Liver (tissue), 7 donors: ENCODE measurements at regions not wholly inside any gene's neighbourhood (a gene's known extent, or its start where the extent isn't known, plus 50 kb on each side); places are given as distances from the start of the nearest gene placed in this dataset.

Source experiments
- DNase-seq: peaks from one replicate; pipeline ENCODE4 v3.0.0-alpha.2; 2017; ENCODE audit warnings: low spot score
- H3K27ac ChIP-seq, 2 donors: one replicate each; pipeline ENCODE4 v1.7.0; 2013; ENCODE audit warnings: inconsistent platforms in 2 of 2, low read length in 2 of 2, control low read depth in 1 of 2, low read depth in 1 of 2, mild to moderate bottlenecking in 1 of 2
- H3K27me3 ChIP-seq, 4 donors: one replicate each; pipeline versions ENCODE4 v1.6.1 to v1.7.0; 2013; ENCODE audit warnings: low read length in 3 of 4, inconsistent platforms in 1 of 4, mild to moderate bottlenecking in 1 of 4, moderate library complexity in 1 of 4; ENCODE audit not compliant: control insufficient read depth in 4 of 4, insufficient read depth in 4 of 4
- H3K36me3 ChIP-seq, 4 donors: one replicate each; pipeline versions ENCODE4 v1.6.1 to v1.7.0; 2013; ENCODE audit warnings: low read length in 3 of 4, mild to moderate bottlenecking in 3 of 4, low read depth in 1 of 4, moderate library complexity in 1 of 4; ENCODE audit not compliant: control insufficient read depth in 4 of 4, insufficient read depth in 3 of 4
- H3K4me1 ChIP-seq, 4 donors: one replicate each; pipeline versions ENCODE4 v1.6.1 to v1.7.0; 2013; ENCODE audit warnings: low read length in 3 of 4, mild to moderate bottlenecking in 3 of 4, moderate library complexity in 1 of 4; ENCODE audit not compliant: control insufficient read depth in 4 of 4, insufficient read depth in 4 of 4
- H3K4me3 ChIP-seq, 3 donors: one replicate each; pipeline versions ENCODE4 v1.6.1 to v1.7.0; 2013; ENCODE audit warnings: low read length in 3 of 3, control low read depth in 1 of 3, low read depth in 1 of 3, mild to moderate bottlenecking in 1 of 3
- H3K9ac ChIP-seq, 2 donors: one replicate each; pipeline ENCODE4 v1.7.0; 2013; ENCODE audit warnings: low read length in 2 of 2, mild to moderate bottlenecking in 2 of 2, moderate library complexity in 2 of 2, control low read depth in 1 of 2, low read depth in 1 of 2
- H3K9me3 ChIP-seq, 4 donors: one replicate each; pipeline versions ENCODE4 v1.6.1 to v1.7.0; 2013; ENCODE audit warnings: low read length in 3 of 4; ENCODE audit not compliant: control insufficient read depth in 4 of 4
- EGR1 ChIP-seq, 2 donors: IDR thresholded peaks; 2 replicates each; pipeline ENCODE4 v1.6.1; 2016 to 2018; ENCODE audit warnings: antibody characterized with exemption in 2 of 2, low read depth in 2 of 2
- FOXA2 ChIP-seq: IDR thresholded peaks from 2 replicates; pipeline ENCODE4 v1.6.1; 2016; ENCODE audit warnings: antibody characterized with exemption
- GABPA ChIP-seq, 2 donors: IDR thresholded peaks in 1 of 2; conservative IDR thresholded peaks in 1 of 2; 2 replicates each; pipeline ENCODE4 v1.6.1; 2016; ENCODE audit warnings: antibody characterized with exemption in 2 of 2, mild to moderate bottlenecking in 1 of 2, moderate library complexity in 1 of 2
- HNF4A ChIP-seq, 2 donors: conservative IDR thresholded peaks; 2 replicates each; pipeline ENCODE4 v1.6.1; 2016; ENCODE audit warnings: antibody characterized with exemption in 2 of 2, mild to moderate bottlenecking in 2 of 2
- HNF4G ChIP-seq: IDR thresholded peaks from 2 replicates; pipeline ENCODE4 v1.6.1; 2016; ENCODE audit warnings: antibody characterized with exemption
- JUND ChIP-seq, 2 donors: IDR thresholded peaks; 2 replicates each; pipeline ENCODE4 v1.6.1; 2016; ENCODE audit warnings: antibody characterized with exemption in 2 of 2
- RAD21 ChIP-seq, 2 donors: IDR thresholded peaks; 2 replicates each; pipeline ENCODE4 v1.6.1; 2016; ENCODE audit warnings: antibody characterized with exemption in 2 of 2, mild to moderate bottlenecking in 2 of 2
- RXRA ChIP-seq, 2 donors: IDR thresholded peaks; 2 replicates each; pipeline ENCODE4 v1.6.1; 2017 to 2018; ENCODE audit warnings: antibody characterized with exemption in 2 of 2, mild to moderate bottlenecking in 1 of 2
- SP1 ChIP-seq: IDR thresholded peaks from 2 replicates; pipeline ENCODE4 v1.6.1; 2018; ENCODE audit warnings: antibody characterized with exemption, mild to moderate bottlenecking
- TAF1 ChIP-seq: conservative IDR thresholded peaks from 2 replicates; pipeline ENCODE4 v1.6.1; 2016; ENCODE audit warnings: antibody characterized with exemption, mild to moderate bottlenecking
- WGBS: extraction: QIAGEN DNeasy Blood & Tissue Kit; methylation state at CpG from one replicate; pipeline ENCODE4 v1.1.7; 2013; 5-methylcytosine and 5-hydroxymethylcytosine counted together
- TF ChIP-seq, protein P1 (sequence below): IDR thresholded peaks from 2 replicates; pipeline ENCODE4 v1.6.1; 2016; ENCODE audit warnings: antibody characterized with exemption
- TF ChIP-seq, protein P2 (sequence below): IDR thresholded peaks from 2 replicates; pipeline ENCODE4 v1.6.1; 2016; ENCODE audit warnings: antibody characterized with exemption, mild to moderate bottlenecking
- donor health status: healthy.
- donor health status: healthy.
- donor health status: healthy.
- donor health status: healthy.

DNA sequence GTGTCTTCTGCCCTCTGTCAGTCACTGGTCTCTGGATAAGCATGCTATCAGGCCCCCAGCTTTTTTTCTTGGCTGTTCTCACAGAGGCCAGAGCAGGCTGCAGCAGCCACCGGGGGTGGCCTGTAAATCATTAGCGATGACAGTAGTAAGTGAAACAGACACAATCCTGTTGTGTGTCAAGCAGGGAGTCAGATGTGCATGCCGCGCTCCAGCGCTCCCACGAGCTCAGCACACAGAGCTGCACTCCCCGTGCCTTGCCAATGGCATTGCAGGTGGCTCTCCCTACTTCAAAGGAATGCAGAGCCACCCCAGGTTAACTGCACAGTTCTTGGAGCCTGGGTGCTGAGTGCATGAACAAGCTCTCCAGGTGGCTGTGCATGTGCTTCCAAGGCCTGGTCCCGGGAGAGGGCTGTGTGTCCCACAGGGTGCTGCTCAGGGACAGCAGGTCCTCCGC lies 226.1 kb downstream of the GLRX3 start:
- Histone ChIP-seq H3K9ac (no peak overlapping the region), H3K4me3 (no peak overlapping the region), H3K27me3 (no peaks in the 10 kb centered on the region), H3K27ac (no peak overlapping the region), H3K9me3 (no peaks in the 10 kb centered on the region), H3K36me3 (no peaks in the 10 kb centered on the region), H3K4me1 (no peaks in the 10 kb centered on the region)
- WGBS: 37% methylated on average over 9 of the region's 9 CpGs
- peak; percentile 31 for DNase-seq
- no peak for TF ChIP-seq RXRA (IDR thresholded peaks at IDR 0.05)
- no peak for TF ChIP-seq EGR1 (IDR thresholded peaks at IDR 0.05; ENCODE audit: low read depth in 2 of 2)
- no peak for TF ChIP-seq RAD21 (IDR thresholded peaks at IDR 0.05)
- no peak for TF ChIP-seq FOXA2
- no peak for TF ChIP-seq SP1
- TF ChIP-seq GABPA (IDR thresholded peaks at IDR 0.05 in 1 of 2, conservative IDR thresholded peaks at IDR 0.05 in 1 of 2): no peak
- TF ChIP-seq, protein P1, sequence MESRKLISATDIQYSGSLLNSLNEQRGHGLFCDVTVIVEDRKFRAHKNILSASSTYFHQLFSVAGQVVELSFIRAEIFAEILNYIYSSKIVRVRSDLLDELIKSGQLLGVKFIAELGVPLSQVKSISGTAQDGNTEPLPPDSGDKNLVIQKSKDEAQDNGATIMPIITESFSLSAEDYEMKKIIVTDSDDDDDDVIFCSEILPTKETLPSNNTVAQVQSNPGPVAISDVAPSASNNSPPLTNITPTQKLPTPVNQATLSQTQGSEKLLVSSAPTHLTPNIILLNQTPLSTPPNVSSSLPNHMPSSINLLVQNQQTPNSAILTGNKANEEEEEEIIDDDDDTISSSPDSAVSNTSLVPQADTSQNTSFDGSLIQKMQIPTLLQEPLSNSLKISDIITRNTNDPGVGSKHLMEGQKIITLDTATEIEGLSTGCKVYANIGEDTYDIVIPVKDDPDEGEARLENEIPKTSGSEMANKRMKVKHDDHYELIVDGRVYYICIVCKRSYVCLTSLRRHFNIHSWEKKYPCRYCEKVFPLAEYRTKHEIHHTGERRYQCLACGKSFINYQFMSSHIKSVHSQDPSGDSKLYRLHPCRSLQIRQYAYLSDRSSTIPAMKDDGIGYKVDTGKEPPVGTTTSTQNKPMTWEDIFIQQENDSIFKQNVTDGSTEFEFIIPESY: no peak
- TF ChIP-seq HNF4G: no peak

DNA sequence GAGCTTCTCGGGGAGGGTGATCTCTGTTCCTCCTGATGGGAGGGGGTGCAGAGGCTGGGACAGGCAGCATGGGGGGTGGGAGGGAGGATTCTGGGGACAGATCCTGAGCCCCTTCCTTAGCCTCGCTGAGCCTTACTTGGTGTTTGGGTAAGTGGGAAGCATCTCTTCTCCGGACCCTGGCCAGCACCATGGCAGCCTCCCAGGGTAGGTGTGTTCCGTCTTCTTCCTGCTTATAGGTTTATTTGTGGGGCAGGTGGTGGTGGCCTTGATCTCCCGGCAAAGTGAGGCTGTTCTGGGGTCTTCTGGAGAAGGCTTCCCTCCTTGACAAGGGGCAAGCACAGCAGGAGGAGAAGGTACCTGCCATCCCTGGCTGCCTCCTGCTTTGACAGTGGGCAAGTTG lies 226.9 kb downstream of the GLRX3 start:
- Histone ChIP-seq H3K4me1 (no peaks in the 10 kb centered on the region), H3K27me3 (no peaks in the 10 kb centered on the region), H3K27ac (no peak overlapping the region), H3K9ac (no peak overlapping the region), H3K9me3 (no peaks in the 10 kb centered on the region), H3K36me3 (no peaks in the 10 kb centered on the region), H3K4me3 (no peak overlapping the region)
- TF ChIP-seq GABPA (IDR thresholded peaks at IDR 0.05 in 1 of 2, conservative IDR thresholded peaks at IDR 0.05 in 1 of 2) (no peak), JUND (IDR thresholded peaks at IDR 0.05) (no peak), TAF1 (no peak), HNF4A (conservative IDR thresholded peaks at IDR 0.05) (no peak), RAD21 (IDR thresholded peaks at IDR 0.05) (no peak)
- TF ChIP-seq, protein P2, sequence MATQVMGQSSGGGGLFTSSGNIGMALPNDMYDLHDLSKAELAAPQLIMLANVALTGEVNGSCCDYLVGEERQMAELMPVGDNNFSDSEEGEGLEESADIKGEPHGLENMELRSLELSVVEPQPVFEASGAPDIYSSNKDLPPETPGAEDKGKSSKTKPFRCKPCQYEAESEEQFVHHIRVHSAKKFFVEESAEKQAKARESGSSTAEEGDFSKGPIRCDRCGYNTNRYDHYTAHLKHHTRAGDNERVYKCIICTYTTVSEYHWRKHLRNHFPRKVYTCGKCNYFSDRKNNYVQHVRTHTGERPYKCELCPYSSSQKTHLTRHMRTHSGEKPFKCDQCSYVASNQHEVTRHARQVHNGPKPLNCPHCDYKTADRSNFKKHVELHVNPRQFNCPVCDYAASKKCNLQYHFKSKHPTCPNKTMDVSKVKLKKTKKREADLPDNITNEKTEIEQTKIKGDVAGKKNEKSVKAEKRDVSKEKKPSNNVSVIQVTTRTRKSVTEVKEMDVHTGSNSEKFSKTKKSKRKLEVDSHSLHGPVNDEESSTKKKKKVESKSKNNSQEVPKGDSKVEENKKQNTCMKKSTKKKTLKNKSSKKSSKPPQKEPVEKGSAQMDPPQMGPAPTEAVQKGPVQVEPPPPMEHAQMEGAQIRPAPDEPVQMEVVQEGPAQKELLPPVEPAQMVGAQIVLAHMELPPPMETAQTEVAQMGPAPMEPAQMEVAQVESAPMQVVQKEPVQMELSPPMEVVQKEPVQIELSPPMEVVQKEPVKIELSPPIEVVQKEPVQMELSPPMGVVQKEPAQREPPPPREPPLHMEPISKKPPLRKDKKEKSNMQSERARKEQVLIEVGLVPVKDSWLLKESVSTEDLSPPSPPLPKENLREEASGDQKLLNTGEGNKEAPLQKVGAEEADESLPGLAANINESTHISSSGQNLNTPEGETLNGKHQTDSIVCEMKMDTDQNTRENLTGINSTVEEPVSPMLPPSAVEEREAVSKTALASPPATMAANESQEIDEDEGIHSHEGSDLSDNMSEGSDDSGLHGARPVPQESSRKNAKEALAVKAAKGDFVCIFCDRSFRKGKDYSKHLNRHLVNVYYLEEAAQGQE: no peak
- TF ChIP-seq, protein P1: no peak
- 85% methylated on average over 5 of the region's 5 CpGs for WGBS
- peak; percentile 19 for DNase-seq
